Gastroesophageal sphincter (tissue), 3 donors: ENCODE measurements at regions not wholly inside any gene's neighbourhood (a gene's known extent, or its start where the extent isn't known, plus 50 kb on each side); places are given as distances from the start of the nearest gene placed in this dataset.

Experiments
- POLR2A ChIP-seq, 2 donors: fragments of 450-650 bp; IDR thresholded peaks; one replicate each; pipeline ENCODE4 v1.6.1; 2017; ENCODE audit warnings: antibody characterized with exemption in 2 of 2, mild to moderate bottlenecking in 2 of 2, moderate library complexity in 1 of 2
- TF ChIP-seq, protein P1 (sequence below), 4 experiments: fragments of 200-600 bp in 2 of 4; fragments of 450-650 bp in 2 of 4; sonication (generic) in 1 of 4; IDR thresholded peaks; one replicate each; pipeline ENCODE4 v1.5.1; 2017 to 2019; ENCODE audit warnings: antibody characterized with exemption in 4 of 4, mild to moderate bottlenecking in 2 of 4, moderate library complexity in 2 of 4

DNA sequence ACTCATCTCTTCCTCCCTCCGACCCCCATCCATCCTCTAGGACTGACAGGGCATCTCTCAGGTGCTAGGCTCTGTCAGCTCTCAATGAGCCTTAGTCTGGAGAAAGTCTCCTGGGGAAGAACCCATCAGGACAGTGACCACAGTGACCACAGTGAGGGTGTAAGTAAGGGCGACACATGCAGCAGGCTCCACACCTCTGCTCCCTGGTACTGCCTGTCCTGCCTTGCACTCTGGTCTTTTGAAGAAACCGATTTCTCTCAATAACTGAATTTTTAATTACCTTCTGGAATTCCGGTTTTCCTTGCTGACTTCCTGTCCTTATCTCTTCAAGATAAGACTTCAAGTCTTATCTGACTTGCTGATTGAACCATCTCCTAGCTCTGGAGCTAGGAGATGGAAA lies 190.2 kb downstream of the ACTR3B start:
- no peak for TF ChIP-seq POLR2A (IDR thresholded peaks at IDR 0.05)
- TF ChIP-seq, protein P1, sequence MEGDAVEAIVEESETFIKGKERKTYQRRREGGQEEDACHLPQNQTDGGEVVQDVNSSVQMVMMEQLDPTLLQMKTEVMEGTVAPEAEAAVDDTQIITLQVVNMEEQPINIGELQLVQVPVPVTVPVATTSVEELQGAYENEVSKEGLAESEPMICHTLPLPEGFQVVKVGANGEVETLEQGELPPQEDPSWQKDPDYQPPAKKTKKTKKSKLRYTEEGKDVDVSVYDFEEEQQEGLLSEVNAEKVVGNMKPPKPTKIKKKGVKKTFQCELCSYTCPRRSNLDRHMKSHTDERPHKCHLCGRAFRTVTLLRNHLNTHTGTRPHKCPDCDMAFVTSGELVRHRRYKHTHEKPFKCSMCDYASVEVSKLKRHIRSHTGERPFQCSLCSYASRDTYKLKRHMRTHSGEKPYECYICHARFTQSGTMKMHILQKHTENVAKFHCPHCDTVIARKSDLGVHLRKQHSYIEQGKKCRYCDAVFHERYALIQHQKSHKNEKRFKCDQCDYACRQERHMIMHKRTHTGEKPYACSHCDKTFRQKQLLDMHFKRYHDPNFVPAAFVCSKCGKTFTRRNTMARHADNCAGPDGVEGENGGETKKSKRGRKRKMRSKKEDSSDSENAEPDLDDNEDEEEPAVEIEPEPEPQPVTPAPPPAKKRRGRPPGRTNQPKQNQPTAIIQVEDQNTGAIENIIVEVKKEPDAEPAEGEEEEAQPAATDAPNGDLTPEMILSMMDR (IDR thresholded peaks at IDR 0.05): no peak
